ENCODE measurements at regions not wholly inside any gene's neighbourhood (a gene's known extent, or its start where the extent isn't known, plus 50 kb on each side); places are given as distances from the start of the nearest gene placed in this dataset.
"Not testable (repeated sequence)": the region's sequence is repeated elsewhere in the genome, so short reads cannot be mapped to it uniquely, and the experiment has no call there.

DNA sequence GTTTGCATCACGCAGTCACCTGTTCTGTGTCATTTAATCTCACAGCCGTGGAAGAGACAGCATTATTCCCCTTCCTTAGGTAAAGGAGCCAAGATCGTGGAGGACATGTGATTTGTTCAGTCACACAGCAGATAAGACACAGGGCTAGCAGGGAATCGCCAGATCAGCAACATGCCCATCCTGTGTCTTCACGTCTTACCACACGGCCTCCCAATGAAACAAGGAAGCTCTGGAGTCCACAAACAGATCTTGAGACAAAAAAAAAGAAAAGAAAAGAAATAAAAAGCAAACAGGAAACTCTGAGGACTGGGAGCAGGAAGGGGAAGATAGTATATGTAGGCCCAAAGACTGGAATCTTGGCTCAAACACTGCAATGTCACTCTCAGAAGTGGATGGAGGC, 155.3 kb downstream of the ADSS2 start:
- no peak for TF ChIP-seq CTCF (IDR thresholded peaks at IDR 0.05; ENCODE audit: low read depth, low read length, missing control alignments)
- DNase-seq (ENCODE audit: low read depth), result no peak
- no peak overlapping the region for H3K4me3 ChIP-seq (ENCODE audit: low read depth, low read length)

- no peak for DNase-seq (ENCODE audit: low read depth)
- no peak for TF ChIP-seq CTCF (IDR thresholded peaks at IDR 0.05; ENCODE audit: low read depth, low read length, missing control alignments)
- no peak overlapping the region for H3K4me3 ChIP-seq (ENCODE audit: low read depth, low read length)
Observed at GRCh38 chr1:244297087-244297486, 154.6 kb downstream of the ADSS2 start.

- no peak overlapping the region for H3K4me3 ChIP-seq (ENCODE audit: low read depth, low read length)
- TF ChIP-seq CTCF (IDR thresholded peaks at IDR 0.05; ENCODE audit: low read depth, low read length, missing control alignments), result no peak
- no peak for DNase-seq (ENCODE audit: low read depth)
Observed at GRCh38 chr1:244297616-244298015, 154.1 kb downstream of the ADSS2 start.

DNA sequence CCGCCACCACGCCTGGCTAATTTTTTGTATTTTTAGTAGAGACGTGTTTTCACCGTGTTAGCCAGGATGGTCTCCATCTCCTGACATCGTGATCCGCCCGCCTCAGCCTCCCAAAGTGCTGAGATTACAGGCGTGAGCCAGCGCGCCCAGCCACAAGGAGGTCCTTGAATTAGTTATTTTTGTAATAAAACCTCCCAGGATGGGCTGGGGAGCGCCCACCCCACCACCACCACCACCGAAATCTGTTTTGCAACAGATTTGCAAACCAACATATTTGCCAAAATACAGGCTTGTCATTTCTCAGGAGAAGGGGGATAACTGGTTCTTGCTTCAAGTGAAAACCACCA, 151.7 kb downstream of the ADSS2 start:
- not testable (repeated sequence) for DNase-seq (ENCODE audit: low read depth); H3K4me3 ChIP-seq (ENCODE audit: low read depth, low read length)

DNA sequence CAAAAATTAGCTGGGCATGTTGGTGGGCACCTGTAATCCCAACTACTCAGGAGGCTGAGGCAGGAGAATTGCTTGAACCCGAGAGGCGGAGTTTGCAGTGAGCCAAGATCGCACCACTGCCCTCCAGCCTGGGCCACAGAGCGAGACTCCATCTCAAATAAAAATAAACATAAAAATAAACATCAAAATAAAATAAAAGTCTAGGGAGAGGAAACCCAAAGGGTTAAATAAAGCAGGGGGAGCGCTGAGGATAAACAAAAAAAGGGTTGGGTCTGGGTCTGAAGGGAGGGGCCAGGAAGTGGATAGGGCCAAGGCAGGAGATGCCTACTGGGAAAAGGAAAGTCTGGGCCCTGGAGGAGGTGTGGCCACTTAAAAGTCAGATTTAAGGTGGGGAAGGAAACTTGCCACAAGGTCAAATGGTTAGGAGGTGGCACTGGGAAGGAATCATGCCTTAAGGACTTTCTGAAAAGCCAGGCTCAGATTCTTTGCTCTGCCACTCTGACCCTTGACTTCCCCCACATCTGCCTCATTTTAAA, 150.0 kb downstream of the ADSS2 start:
- no peak for TF ChIP-seq CTCF (IDR thresholded peaks at IDR 0.05; ENCODE audit: low read depth, low read length, missing control alignments)

GRCh38 chr1:244302876-244303609, 148.7 kb downstream of the ADSS2 start:
- no peak for DNase-seq (ENCODE audit: low read depth)
- no peak overlapping the region for H3K4me3 ChIP-seq (ENCODE audit: low read depth, low read length)
- TF ChIP-seq CTCF (IDR thresholded peaks at IDR 0.05; ENCODE audit: low read depth, low read length, missing control alignments), result no peak

More for the DNA sequence above, 150.0 kb downstream of the ADSS2 start:
- H3K4me3 ChIP-seq (ENCODE audit: low read depth, low read length), result no peak overlapping the region
- no peak for DNase-seq (ENCODE audit: low read depth)

- no peak overlapping the region for H3K4me3 ChIP-seq (ENCODE audit: low read depth, low read length)
- TF ChIP-seq CTCF (IDR thresholded peaks at IDR 0.05; ENCODE audit: low read depth, low read length, missing control alignments), result no peak
- no peak for DNase-seq (ENCODE audit: low read depth)
Observed at GRCh38 chr1:244303610-244303969, 148.1 kb downstream of the ADSS2 start.
